OCI-LY1 (cell line): ENCODE measurements at regions not wholly inside any gene's neighbourhood (a gene's known extent, or its start where the extent isn't known, plus 50 kb on each side); places are given as distances from the start of the nearest gene placed in this dataset.

Source experiments
- H2AFZ ChIP-seq: fragments of 200-600 bp; sonication (generic), shearing (Covaris generic); 2 replicates; pipeline ENCODE4 v1.6.0; 2014; ENCODE audit warnings: antibody characterized with exemption, mild to moderate bottlenecking, low read length
- H3F3A ChIP-seq: fragments of 200-600 bp; sonication (generic), shearing (Covaris generic); 2 replicates; pipeline ENCODE4 v1.6.0; 2014; ENCODE audit warnings: mild to moderate bottlenecking, antibody characterized with exemption, low read length, moderate library complexity; ENCODE audit not compliant: insufficient read depth
- H3K27ac ChIP-seq: fragments of 200-600 bp; sonication (generic); 2 replicates; pipeline ENCODE4 v1.5.1; 2014; ENCODE audit warnings: low read length, mixed run types, mild to moderate bottlenecking, low read depth; ENCODE audit not compliant: poor library complexity, severe bottlenecking
- H3K27me3 ChIP-seq: fragments of 200-600 bp; sonication (generic); 2 replicates; pipeline ENCODE4 v1.6.0; 2014; ENCODE audit warnings: antibody characterized with exemption, mild to moderate bottlenecking, low read length, moderate library complexity; ENCODE audit not compliant: insufficient read depth
- H3K36me3 ChIP-seq: fragments of 200-600 bp; sonication (generic); 2 replicates; pipeline ENCODE4 v1.6.1; 2014; ENCODE audit warnings: mild to moderate bottlenecking, antibody characterized with exemption, low read length, moderate library complexity, mixed read lengths; ENCODE audit not compliant: insufficient read depth
- H3K4me1 ChIP-seq: fragments of 200-600 bp; sonication (generic); 2 replicates; pipeline ENCODE4 v1.5.1; 2014; ENCODE audit warnings: mild to moderate bottlenecking, low read length, moderate library complexity; ENCODE audit not compliant: insufficient read depth, severe bottlenecking
- H3K4me2 ChIP-seq: fragments of 200-600 bp; sonication (generic), shearing (Covaris generic); 2 replicates; pipeline ENCODE4 v1.6.1; 2014; ENCODE audit warnings: low read length
- H3K4me3 ChIP-seq: fragments of 200-600 bp; sonication (generic); 2 replicates; pipeline ENCODE4 v1.5.1; 2014; ENCODE audit warnings: low read length, low read depth, mild to moderate bottlenecking, mixed read lengths; ENCODE audit not compliant: poor library complexity, severe bottlenecking
- H3K79me2 ChIP-seq: fragments of 200-600 bp; shearing (Covaris generic); 2 replicates; pipeline ENCODE4 v1.6.1; 2016; ENCODE audit warnings: mixed run types, low read length, mixed read lengths; ENCODE audit not compliant: insufficient read depth
- H3K9ac ChIP-seq: fragments of 200-600 bp; sonication (generic), shearing (Covaris generic); 2 replicates; pipeline ENCODE4 v1.6.1; 2014; ENCODE audit warnings: mild to moderate bottlenecking, low read length, mixed read lengths
- H3K9me2 ChIP-seq: fragments of 200-600 bp; sonication (generic), shearing (Covaris generic); 2 replicates; pipeline ENCODE4 v1.6.1; 2014; ENCODE audit warnings: low read depth, mild to moderate bottlenecking, low read length, mixed read lengths
- H3K9me3 ChIP-seq: fragments of 200-600 bp; shearing (Covaris generic); 2 replicates; pipeline ENCODE4 v1.6.1; 2014; ENCODE audit warnings: low read length, mixed read lengths
- H4K20me1 ChIP-seq: fragments of 200-600 bp; sonication (generic), shearing (Covaris generic); 2 replicates; pipeline ENCODE4 v1.6.0; 2016; ENCODE audit warnings: mild to moderate bottlenecking, low read length; ENCODE audit not compliant: insufficient read depth
- EZH2 ChIP-seq: fragments of 200-600 bp; sonication (generic), shearing (Covaris generic); IDR thresholded peaks from 2 replicates; pipeline ENCODE4 v1.8.0; 2017; ENCODE audit warnings: borderline replicate concordance, mixed run types, mild to moderate bottlenecking, antibody characterized with exemption, low read length, moderate library complexity, mixed read lengths
- TF ChIP-seq, protein P1 (sequence below): fragments of 200-600 bp; sonication (generic), shearing (Covaris generic); IDR thresholded peaks from 2 replicates; pipeline ENCODE4 v1.5.1; 2017; ENCODE audit warnings: mild to moderate bottlenecking, antibody characterized with exemption, low read length, moderate library complexity, mixed read lengths

GRCh38 chr2:185393091-185393490 is 345.5 kb upstream of the FSIP2 start:
- H3K79me2 ChIP-seq = no peaks in the 10 kb centered on the region
- no peaks in the 10 kb centered on the region for H3K4me1 ChIP-seq
- H3K4me3 ChIP-seq = no peak overlapping the region
- no peak overlapping the region for H3K4me2 ChIP-seq
- H3K27me3 ChIP-seq = no peaks in the 10 kb centered on the region
- H3K27ac ChIP-seq = no peak overlapping the region
- H4K20me1 ChIP-seq = no peaks in the 10 kb centered on the region
- H3K36me3 ChIP-seq = no peaks in the 10 kb centered on the region
- no peak overlapping the region for H2AFZ ChIP-seq
- H3K9me3 ChIP-seq = peaks cover 3% of the 10 kb centered on the region
- H3K9me2 ChIP-seq = no peaks in the 10 kb centered on the region
- TF ChIP-seq, protein P1, sequence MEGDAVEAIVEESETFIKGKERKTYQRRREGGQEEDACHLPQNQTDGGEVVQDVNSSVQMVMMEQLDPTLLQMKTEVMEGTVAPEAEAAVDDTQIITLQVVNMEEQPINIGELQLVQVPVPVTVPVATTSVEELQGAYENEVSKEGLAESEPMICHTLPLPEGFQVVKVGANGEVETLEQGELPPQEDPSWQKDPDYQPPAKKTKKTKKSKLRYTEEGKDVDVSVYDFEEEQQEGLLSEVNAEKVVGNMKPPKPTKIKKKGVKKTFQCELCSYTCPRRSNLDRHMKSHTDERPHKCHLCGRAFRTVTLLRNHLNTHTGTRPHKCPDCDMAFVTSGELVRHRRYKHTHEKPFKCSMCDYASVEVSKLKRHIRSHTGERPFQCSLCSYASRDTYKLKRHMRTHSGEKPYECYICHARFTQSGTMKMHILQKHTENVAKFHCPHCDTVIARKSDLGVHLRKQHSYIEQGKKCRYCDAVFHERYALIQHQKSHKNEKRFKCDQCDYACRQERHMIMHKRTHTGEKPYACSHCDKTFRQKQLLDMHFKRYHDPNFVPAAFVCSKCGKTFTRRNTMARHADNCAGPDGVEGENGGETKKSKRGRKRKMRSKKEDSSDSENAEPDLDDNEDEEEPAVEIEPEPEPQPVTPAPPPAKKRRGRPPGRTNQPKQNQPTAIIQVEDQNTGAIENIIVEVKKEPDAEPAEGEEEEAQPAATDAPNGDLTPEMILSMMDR = no peak
- TF ChIP-seq EZH2 = no peak
- H3F3A ChIP-seq = no peaks in the 10 kb centered on the region
- H3K9ac ChIP-seq = no peak overlapping the region

GRCh38 chr2:185402474-185402873 is 336.1 kb upstream of the FSIP2 start:
- H3K4me2 ChIP-seq = no peak overlapping the region
- no peaks in the 10 kb centered on the region for H3K9me2 ChIP-seq
- no peaks in the 10 kb centered on the region for H3K4me1 ChIP-seq
- H3K9me3 ChIP-seq = no peaks in the 10 kb centered on the region
- no peak for TF ChIP-seq EZH2
- TF ChIP-seq, protein P1 = no peak
- H3F3A ChIP-seq = no peaks in the 10 kb centered on the region
- H2AFZ ChIP-seq = no peak overlapping the region
- no peaks in the 10 kb centered on the region for H3K79me2 ChIP-seq
- no peaks in the 10 kb centered on the region for H3K36me3 ChIP-seq
- H3K27me3 ChIP-seq = no peaks in the 10 kb centered on the region
- H3K27ac ChIP-seq = no peak overlapping the region
- H4K20me1 ChIP-seq = no peaks in the 10 kb centered on the region
- no peak overlapping the region for H3K9ac ChIP-seq
- H3K4me3 ChIP-seq = no peak overlapping the region

GRCh38 chr2:185404578-185404977 is 334.0 kb upstream of the FSIP2 start:
- Histone ChIP-seq H3K9ac (no peak overlapping the region), H3K4me3 (no peak overlapping the region), H3F3A (no peaks in the 10 kb centered on the region), H3K4me2 (no peak overlapping the region), H4K20me1 (no peaks in the 10 kb centered on the region), H2AFZ (no peak overlapping the region), H3K9me2 (no peaks in the 10 kb centered on the region), H3K9me3 (no peaks in the 10 kb centered on the region), H3K79me2 (no peaks in the 10 kb centered on the region), H3K4me1 (no peaks in the 10 kb centered on the region), H3K36me3 (no peaks in the 10 kb centered on the region), H3K27me3 (no peaks in the 10 kb centered on the region), H3K27ac (no peak overlapping the region)
- TF ChIP-seq, protein P1 = no peak
- TF ChIP-seq EZH2 = no peak
